BJ (cell line): ENCODE measurements at regions not wholly inside any gene's neighbourhood (a gene's known extent, or its start where the extent isn't known, plus 50 kb on each side); places are given as distances from the start of the nearest gene placed in this dataset.

Experiments
- CTCF ChIA-PET: fragments of 350-600 bp; formaldehyde crosslinking; extraction: SDS; loops from one replicate; lab custom pipeline; 2021; ENCODE audit warnings: antibody characterized with exemption, inconsistent platforms; lab: Yijun Ruan, JAX
- POLR2A ChIA-PET: fragments of 300-600 bp; sonication (Branson Sonifier 250); formaldehyde crosslinking; extraction: SDS; loops from one replicate; lab custom pipeline; 2021; ENCODE audit warnings: antibody characterized with exemption; lab: Charles Lee
- DNase-seq: peaks from one replicate; pipeline ENCODE4 v3.0.0-alpha.2; 2011; ENCODE audit warnings: low read depth
- H3K27me3 ChIP-seq: 2 replicates; pipeline ENCODE4 v1.6.0; 2011; ENCODE audit warnings: low read length; ENCODE audit not compliant: control insufficient read depth, insufficient read depth
- H3K36me3 ChIP-seq: 2 replicates; pipeline ENCODE4 v1.5.1; 2011; ENCODE audit warnings: low read length; ENCODE audit not compliant: control insufficient read depth, insufficient read depth
- H3K4me3 ChIP-seq: 2 replicates; pipeline ENCODE4 v1.5.1; 2011; ENCODE audit warnings: low read depth, mild to moderate bottlenecking, control low read depth, low read length
- TF ChIP-seq, protein P1 (sequence below): IDR thresholded peaks from 2 replicates; pipeline ENCODE4 v1.5.1; 2011; ENCODE audit warnings: low read depth, mild to moderate bottlenecking, control low read depth, inconsistent platforms, low read length, moderate library complexity; ENCODE audit not compliant: insufficient read depth

DNA sequence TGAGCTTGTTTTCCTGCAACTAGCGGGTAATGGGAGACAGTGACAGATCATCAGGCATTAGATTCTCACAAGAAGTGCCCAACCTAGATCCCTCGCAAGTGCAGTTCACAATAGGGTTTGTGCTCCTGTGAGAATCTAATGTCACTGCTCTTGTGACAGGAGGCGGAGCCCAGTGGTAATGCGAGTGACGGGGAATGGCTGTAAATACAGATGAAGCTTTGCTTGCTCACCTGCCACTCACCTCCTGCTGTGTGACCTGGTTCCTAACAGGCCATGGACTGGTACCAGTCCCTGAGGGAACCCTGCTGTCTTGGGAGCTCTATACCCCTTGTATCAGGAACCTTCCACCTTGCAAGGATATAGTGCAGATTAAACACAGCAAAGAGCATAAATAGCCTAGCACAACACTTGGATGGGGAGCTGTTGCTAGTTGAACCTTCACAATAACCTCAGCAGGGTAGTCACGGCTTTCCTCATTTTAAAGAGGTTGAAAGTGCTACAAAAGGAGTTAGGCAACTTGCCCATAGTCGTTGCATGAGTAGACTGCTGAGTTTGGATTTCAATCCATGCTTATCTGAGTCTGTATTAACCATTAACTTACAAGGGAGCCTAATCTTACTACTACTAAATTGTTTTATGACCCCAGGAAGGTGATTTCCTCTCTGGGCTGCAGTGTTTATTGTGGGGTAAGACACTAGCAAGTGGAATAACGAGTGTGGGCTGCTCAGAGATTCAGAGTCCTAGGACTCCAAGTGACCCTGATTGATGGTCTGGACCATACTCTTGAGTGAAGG, 156.6 kb upstream of the ZFHX3 start:
- POLR2A ChIA-PET, result interaction anchor here (1.1 kb wide), 1 partner anchor 9 kb away, joined by 3 read pairs; no protein-coding TSS in a partner anchor
- no peaks in the 10 kb centered on the region for H3K27me3 ChIP-seq
- TF ChIP-seq, protein P1, sequence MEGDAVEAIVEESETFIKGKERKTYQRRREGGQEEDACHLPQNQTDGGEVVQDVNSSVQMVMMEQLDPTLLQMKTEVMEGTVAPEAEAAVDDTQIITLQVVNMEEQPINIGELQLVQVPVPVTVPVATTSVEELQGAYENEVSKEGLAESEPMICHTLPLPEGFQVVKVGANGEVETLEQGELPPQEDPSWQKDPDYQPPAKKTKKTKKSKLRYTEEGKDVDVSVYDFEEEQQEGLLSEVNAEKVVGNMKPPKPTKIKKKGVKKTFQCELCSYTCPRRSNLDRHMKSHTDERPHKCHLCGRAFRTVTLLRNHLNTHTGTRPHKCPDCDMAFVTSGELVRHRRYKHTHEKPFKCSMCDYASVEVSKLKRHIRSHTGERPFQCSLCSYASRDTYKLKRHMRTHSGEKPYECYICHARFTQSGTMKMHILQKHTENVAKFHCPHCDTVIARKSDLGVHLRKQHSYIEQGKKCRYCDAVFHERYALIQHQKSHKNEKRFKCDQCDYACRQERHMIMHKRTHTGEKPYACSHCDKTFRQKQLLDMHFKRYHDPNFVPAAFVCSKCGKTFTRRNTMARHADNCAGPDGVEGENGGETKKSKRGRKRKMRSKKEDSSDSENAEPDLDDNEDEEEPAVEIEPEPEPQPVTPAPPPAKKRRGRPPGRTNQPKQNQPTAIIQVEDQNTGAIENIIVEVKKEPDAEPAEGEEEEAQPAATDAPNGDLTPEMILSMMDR, result no peak
- H3K36me3 ChIP-seq, result no peaks in the 10 kb centered on the region
- H3K4me3 ChIP-seq, result no peak overlapping the region
- CTCF ChIA-PET, result interaction anchor here (0.8 to 1.4 kb wide), 2 partner anchors 11 to 26 kb away, joined by 3 to 5 read pairs; no protein-coding TSS in a partner anchor
- no peak for DNase-seq

DNA sequence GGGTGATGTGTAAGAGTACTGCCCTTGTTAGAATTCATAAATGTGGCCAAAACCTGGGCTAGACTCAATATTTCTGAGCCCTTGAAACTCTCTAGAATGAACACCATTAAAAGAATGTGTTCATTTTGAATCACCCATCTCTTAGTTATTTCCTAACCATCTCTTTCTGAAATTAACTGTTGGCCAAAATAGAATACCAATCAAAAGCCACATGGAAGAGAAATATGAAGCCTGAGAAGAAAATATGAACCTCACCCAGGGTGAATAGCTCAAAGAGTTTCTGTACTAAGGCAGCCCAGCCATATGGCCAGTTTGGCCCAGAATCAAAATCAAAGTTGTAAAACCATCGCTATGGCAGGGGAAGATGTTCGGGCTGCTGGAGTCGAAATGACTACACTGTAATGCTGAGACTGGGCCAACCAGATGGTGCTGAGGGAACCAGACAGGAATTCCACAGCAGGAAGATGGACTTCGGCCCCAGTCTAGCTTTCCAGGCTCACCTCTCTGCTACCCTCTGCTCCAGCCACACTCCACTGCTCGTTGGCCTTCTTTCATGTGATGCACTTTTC, 154.3 kb upstream of the ZFHX3 start:
- Histone ChIP-seq H3K4me3 (no peak overlapping the region), H3K36me3 (no peaks in the 10 kb centered on the region), H3K27me3 (no peaks in the 10 kb centered on the region)
- TF ChIP-seq, protein P1, result no peak
- ChIA-PET POLR2A (interaction anchor here (0.5 to 1.6 kb wide), 6 partner anchors 12 to 241 kb away, joined by 3 to 18 read pairs (median 3); no protein-coding TSS in a partner anchor), CTCF (interaction anchor here (0.6 to 3.0 kb wide), 3 partner anchors 13 to 422 kb away, joined by 3 to 7 read pairs (median 5); no protein-coding TSS in a partner anchor)
- peak; percentile 98 for DNase-seq

DNA sequence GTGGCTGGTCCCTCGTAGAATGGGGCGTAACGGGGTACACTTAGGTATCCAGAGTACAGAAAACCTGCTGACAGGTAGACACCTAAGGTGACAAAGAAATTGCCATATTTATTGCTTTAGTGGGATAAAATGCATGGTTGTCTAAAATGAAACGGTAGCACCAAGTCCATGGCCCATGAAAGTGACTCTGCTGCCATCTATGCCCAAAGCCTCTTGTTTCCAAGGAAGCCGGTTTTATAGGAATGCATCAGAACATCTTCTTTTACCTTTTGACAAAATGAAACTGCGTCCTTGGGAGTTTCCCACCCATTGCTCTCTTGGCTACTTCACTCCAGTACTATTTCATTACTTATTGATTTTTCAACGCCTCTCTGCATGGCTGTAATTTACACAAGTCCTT, 151.3 kb upstream of the ZFHX3 start:
- DNase-seq, result no peak
- ChIA-PET POLR2A (interaction anchor here (0.6 kb wide), 1 partner anchor 23 kb away, joined by 3 read pairs; no protein-coding TSS in a partner anchor), CTCF (no interaction called here)
- TF ChIP-seq, protein P1, result no peak
- Histone ChIP-seq H3K27me3 (no peaks in the 10 kb centered on the region), H3K36me3 (no peaks in the 10 kb centered on the region), H3K4me3 (no peak overlapping the region)

DNA sequence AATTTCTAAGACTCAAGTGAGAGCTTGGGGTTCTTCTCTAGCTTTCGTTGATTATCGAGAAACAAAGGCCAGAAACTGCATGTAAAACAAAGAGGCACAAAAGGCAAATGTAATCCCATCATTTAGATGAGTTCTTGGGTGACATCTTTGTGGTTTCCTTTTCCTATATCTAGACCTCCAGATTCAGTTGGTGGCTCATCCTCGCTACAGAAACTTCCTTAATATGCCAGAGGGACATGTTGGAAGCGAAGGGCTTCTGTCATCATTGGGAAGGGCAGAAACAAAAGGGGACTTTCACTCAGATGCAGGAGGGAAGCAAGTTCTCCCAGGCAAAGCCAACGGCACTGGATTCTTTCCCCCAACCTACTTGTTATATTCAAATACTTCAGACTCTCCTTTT, 150.6 kb upstream of the ZFHX3 start:
- POLR2A ChIA-PET, result interaction anchor here (0.6 kb wide), 1 partner anchor 22 kb away, joined by 3 read pairs; no protein-coding TSS in a partner anchor
- H3K27me3 ChIP-seq, result no peaks in the 10 kb centered on the region
- H3K36me3 ChIP-seq, result no peaks in the 10 kb centered on the region
- no peak overlapping the region for H3K4me3 ChIP-seq
- CTCF ChIA-PET, result no interaction called here
- TF ChIP-seq, protein P1, result no peak
- DNase-seq, result no peak

DNA sequence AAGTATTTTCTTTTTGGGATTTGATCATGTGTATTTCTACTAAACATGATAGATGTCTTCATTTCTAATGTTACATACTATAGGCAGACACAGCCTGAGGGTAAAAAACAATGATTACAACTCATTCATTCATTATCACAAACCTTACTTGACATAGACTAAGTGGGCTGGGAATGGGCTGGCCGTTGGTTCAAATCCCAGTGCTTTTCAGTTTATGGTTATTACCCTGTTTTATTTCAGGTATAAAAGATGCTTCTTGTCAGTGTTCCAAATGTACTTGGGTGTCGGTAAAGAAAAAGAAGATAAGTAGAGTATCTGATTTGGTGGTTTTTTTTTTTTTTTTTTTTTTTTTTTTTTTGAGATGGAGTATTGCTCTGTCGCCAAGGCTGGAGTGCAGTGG, 149.7 kb upstream of the ZFHX3 start:
- TF ChIP-seq, protein P1, result no peak
- ChIA-PET CTCF (interaction anchor here (0.6 to 2.0 kb wide), 2 partner anchors 17 to 365 kb away, joined by 3 to 11 read pairs; no protein-coding TSS in a partner anchor), POLR2A (no interaction called here)
- no peak for DNase-seq
- no peak overlapping the region for H3K4me3 ChIP-seq
- H3K27me3 ChIP-seq, result no peaks in the 10 kb centered on the region
- H3K36me3 ChIP-seq, result no peaks in the 10 kb centered on the region
